Esophagus squamous epithelium (tissue), 4 donors: ENCODE measurements at regions not wholly inside any gene's neighbourhood (a gene's known extent, or its start where the extent isn't known, plus 50 kb on each side); places are given as distances from the start of the nearest gene placed in this dataset.

Source experiments
- POLR2A ChIP-seq, 4 donors: fragments of 450-650 bp; IDR thresholded peaks; one replicate each; pipeline ENCODE4 v1.6.1; 2017; ENCODE audit warnings: antibody characterized with exemption in 4 of 4, mild to moderate bottlenecking in 4 of 4, moderate library complexity in 3 of 4
- TF ChIP-seq, protein P1 (sequence below), 6 experiments: fragments of 450-650 bp in 4 of 6; fragments of 200-600 bp in 2 of 6; sonication (generic) in 2 of 6; IDR thresholded peaks; one replicate each; pipeline ENCODE4 v1.5.1; 2016 to 2019; ENCODE audit warnings: antibody characterized with exemption in 6 of 6, mild to moderate bottlenecking in 4 of 6, moderate library complexity in 4 of 6

DNA sequence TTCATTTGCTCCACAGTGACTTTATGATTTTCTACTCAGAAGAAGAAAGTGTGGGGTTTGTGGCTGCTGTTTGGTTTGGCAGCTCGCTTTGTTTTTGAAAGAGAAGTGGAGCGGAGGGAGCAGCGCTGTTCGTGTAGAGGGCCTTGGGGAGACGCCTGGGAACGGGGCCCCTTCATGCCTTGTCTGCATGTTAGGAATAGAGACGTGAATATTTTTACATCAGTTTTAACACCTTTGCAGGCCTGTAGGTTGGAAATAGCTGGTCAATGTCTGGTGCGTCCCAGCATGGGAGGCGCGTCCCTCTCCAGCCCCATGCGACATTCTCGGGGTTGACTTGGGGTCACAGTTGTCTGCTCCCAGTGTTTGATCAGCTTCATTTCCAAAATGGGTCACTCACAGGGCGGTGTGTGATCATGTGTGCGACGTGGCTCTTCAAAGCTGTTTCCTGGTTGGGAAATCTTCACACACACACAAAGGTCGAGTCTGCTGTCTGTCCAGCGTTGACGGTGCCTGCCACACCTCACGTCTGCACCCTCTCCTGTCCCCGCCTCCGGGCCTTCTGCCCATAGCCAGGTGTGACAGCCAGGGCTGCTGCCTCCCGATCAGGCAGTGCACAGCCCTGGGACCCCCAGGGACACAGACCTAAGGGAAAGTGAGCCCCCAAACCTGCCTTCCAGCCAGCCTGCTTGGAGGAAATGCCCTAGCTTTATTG lies 149.2 kb downstream of the PSMG1 start:
- TF ChIP-seq, protein P1, sequence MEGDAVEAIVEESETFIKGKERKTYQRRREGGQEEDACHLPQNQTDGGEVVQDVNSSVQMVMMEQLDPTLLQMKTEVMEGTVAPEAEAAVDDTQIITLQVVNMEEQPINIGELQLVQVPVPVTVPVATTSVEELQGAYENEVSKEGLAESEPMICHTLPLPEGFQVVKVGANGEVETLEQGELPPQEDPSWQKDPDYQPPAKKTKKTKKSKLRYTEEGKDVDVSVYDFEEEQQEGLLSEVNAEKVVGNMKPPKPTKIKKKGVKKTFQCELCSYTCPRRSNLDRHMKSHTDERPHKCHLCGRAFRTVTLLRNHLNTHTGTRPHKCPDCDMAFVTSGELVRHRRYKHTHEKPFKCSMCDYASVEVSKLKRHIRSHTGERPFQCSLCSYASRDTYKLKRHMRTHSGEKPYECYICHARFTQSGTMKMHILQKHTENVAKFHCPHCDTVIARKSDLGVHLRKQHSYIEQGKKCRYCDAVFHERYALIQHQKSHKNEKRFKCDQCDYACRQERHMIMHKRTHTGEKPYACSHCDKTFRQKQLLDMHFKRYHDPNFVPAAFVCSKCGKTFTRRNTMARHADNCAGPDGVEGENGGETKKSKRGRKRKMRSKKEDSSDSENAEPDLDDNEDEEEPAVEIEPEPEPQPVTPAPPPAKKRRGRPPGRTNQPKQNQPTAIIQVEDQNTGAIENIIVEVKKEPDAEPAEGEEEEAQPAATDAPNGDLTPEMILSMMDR (IDR thresholded peaks at IDR 0.05), result no peak
- no peak for TF ChIP-seq POLR2A (IDR thresholded peaks at IDR 0.05)
